AG10803 (cell line): ENCODE measurements at regions not wholly inside any gene's neighbourhood (a gene's known extent, or its start where the extent isn't known, plus 50 kb on each side); places are given as distances from the start of the nearest gene placed in this dataset.

Experiments used
- DNase-seq: peaks from one replicate; pipeline ENCODE4 v3.0.0; 2010; ENCODE audit warnings: low read depth
- H3K4me3 ChIP-seq: 2 replicates; pipeline ENCODE4 v1.5.1; 2011; ENCODE audit warnings: mild to moderate bottlenecking, low read length, control low read depth
- CTCF ChIP-seq: conservative IDR thresholded peaks from 2 replicates; pipeline ENCODE4 v1.5.1; 2011; ENCODE audit warnings: mild to moderate bottlenecking, low read length, control low read depth, inconsistent platforms

- H3K4me3 ChIP-seq, result no peak overlapping the region
- no peak for DNase-seq
- TF ChIP-seq CTCF, result no peak
Observed at GRCh38 chr5:164868761-164869160, 1363.3 kb downstream of the MAT2B start.

- DNase-seq, result no peak
- no peak overlapping the region for H3K4me3 ChIP-seq
- TF ChIP-seq CTCF, result no peak
Observed at GRCh38 chr5:164869325-164869724, 1363.9 kb downstream of the MAT2B start.

- DNase-seq, result no peak
- TF ChIP-seq CTCF, result no peak
- H3K4me3 ChIP-seq, result no peak overlapping the region
Observed at GRCh38 chr5:164876793-164877192, 1371.4 kb downstream of the MAT2B start.

- H3K4me3 ChIP-seq, result no peak overlapping the region
- no peak for DNase-seq
Observed at GRCh38 chr5:164881442-164881841, 1376.0 kb downstream of the MAT2B start.

GRCh38 chr5:164885179-164885578, 1379.8 kb downstream of the MAT2B start:
- no peak for TF ChIP-seq CTCF
- no peak overlapping the region for H3K4me3 ChIP-seq
- no peak for DNase-seq

More at GRCh38 chr5:164881442-164881841, 1376.0 kb downstream of the MAT2B start:
- TF ChIP-seq CTCF, result no peak

- DNase-seq, result no peak
- no peak for TF ChIP-seq CTCF
- no peak overlapping the region for H3K4me3 ChIP-seq
Observed at GRCh38 chr5:164893071-164893470, 1387.7 kb downstream of the MAT2B start.

- DNase-seq, result no peak
- no peak overlapping the region for H3K4me3 ChIP-seq
- TF ChIP-seq CTCF, result no peak
Observed at GRCh38 chr5:164898705-164899104, 1393.3 kb downstream of the MAT2B start.
